ENCODE measurements at regions not wholly inside any gene's neighbourhood (a gene's known extent, or its start where the extent isn't known, plus 50 kb on each side); places are given as distances from the start of the nearest gene placed in this dataset.

- DNase-seq = no peak
Observed at GRCh38 chr13:44101347-44102083, 221.8 kb downstream of the LACC1 start.

DNA sequence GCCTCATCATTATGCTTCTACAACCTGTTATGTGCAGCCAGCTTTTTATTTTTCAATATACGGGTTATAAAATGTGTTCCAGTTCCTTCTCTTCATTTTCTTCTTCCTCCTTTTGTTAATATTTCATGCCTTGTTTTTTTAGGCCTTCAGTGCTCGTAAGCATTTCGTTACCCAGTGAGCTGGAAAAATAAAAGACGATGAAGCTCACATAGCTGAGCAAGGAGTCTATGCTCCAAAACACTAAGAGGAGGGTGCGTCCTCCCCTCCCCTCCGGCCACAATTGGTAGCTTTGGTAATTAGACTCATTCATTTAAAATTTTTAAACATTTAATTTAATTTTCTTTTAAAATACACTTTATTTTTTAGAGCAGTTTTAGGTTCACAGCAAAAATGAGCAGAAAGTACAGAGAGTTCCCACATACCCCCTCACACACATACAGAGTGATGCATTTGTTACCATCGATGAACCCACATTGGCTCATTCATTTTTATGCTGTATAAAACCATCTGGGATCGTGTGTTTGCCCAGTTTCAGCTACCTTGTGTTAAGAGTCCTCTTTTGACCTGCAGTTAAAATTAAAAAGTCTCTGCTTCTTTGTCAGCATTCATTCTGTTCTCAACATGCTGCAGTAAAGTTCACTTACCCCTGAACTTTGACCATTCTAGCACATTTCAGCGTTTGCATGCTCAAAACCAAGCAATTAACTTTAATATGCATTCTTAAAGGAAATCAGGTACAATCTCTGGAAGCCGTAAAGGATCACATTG, 223.9 kb downstream of the LACC1 start:
- DNase-seq = no peak

DNA sequence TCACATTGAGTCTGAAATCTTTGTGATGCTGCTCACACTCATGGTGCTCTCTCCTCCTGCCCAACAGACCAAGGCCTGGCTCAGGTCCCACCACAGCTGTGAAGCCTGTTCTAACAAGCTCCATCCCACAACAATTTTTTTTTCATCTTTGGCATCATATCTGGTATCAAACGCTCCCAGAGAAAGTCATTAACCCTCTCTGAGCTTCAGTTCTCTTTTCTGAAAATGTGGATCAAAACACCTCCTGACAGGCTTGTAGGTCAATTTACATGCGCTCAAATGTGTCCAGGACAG, 224.4 kb downstream of the LACC1 start:
- no peak for DNase-seq

- no peak for DNase-seq
Observed at GRCh38 chr13:44104969-44105368, 225.3 kb downstream of the LACC1 start.

- no peak for DNase-seq
Observed at GRCh38 chr13:44106266-44107152, 226.8 kb downstream of the LACC1 start.

DNA sequence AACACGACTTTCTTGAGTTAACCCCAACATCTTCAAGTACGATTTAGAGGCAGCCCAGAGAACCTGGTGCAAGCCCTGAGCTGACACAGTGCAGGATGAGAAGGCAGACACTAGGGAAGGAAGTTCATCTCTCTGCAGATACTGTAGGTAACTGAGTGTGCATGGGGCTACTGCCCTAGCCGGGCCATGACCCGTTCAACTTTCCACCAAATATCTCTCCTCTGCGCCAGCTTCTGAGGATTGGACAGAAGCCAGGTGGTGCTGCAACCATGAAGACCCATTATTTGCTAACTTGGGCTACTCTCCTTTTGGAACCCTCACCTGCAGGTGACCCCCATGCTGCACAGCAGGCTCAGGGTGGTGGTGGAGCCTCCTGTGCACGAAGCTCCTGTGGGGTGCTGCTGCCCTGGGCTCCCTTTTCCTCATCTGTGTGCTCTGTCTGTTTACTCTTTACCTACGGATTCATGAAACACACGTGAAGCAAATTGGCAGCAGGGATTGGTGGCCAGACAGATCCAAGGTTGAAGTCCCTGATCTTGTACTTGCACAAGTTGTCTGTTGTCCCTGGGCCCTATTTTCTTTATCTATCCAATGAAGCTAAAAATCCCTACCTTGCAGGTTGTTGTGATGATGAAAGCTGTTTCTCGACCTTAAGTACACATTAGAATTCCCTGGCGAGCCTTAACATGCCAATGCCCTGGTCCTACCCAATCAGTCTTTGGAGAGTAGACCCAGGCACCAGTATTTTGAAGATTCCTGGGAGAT, 227.8 kb downstream of the LACC1 start:
- no peak for DNase-seq

DNA sequence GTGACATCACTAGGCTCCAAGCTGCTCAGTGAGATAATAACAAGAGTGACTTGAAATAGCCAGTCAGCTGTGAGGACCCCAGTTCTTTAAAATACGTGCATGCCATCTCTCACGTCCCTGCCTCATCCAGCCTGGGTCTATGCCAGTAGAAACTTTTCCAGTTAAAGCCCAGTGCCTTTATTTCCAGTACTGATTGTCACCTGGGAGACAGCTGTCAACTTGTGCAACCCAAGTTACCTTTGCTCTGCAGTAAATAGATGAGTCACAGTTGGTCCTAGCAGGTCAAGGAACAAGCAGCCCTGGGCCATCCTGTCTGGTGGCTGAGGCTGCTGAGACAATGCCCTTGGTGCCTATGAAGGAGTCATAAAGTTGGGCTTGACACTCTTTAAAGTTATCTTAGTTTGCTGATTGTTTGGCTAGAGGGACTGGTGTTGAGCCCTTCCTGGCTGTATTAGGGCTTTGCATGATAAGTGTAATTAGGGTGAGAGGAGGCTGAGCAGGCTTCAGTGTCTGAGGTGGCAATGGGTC, 228.7 kb downstream of the LACC1 start:
- no peak for DNase-seq

- DNase-seq = no peak
Observed at GRCh38 chr13:44110091-44110621, 230.5 kb downstream of the LACC1 start.

DNA sequence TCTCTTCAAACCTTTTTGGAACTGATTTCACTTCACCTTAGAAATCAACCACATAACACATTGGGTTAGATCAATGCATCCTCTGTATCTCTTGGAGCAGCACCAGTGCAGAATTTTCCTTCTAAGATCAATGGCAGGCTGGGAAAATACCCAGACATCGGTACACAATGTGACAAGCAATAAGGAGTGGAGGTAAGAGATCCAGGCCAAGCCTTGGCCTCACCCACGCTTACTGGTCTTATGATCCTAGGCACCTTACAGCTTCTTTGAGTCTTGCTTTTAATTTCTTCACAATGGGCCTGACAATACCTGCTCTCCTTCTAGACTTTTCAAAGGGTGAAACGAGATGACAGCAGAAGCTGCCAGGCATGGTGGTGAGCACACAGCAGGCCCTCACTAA, 232.0 kb downstream of the LACC1 start:
- DNase-seq = no peak

DNA sequence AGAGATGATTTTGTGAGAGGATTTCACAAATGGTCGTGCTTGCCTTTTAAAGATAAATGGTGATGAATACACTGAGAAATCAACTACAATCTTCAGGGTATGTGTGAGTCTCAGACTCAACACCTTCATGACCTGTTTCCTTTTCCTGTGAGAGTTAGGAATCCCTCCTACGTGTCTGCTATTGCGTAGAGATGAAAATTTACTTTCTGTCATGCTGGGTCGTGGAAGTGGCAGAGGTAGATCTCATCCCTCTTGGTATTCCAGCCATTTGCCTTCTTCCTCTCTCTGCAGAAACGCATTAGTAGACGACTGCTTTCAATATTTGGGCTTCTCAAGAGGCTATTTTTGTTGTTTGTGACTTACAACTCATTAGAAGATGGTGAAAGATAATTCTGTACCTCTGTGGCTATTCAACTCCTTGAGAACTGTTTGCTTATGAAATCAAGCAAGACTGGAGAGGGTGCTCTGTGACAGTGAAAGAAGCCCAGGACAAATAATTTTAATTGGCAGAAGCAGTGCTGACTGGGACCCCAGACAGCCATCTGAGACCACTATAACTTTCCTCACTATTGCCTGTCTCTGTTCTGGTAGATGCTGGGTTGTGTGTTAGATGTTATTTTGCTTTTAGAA, 233.1 kb downstream of the LACC1 start:
- DNase-seq = no peak

GRCh38 chr13:44116562-44117332, 237.0 kb downstream of the LACC1 start:
- no peak for DNase-seq

DNA sequence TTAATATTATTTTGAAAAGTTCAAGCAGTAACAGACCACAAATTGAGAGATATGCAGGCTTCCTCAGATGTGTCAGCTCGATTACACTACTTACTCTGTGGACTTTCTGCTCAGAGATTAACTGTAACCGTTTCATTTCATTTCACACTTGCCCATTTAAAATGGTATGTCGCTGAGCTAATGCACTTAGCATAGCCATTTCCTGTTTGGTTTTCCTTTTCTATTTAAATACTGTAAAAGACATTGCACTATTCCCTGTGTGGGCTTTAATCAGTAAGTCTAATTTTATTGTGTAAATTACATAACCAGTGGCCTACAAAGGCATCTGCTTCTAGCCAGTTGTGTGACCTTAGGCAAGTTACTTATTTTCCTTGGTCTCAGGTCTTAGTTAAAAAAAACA, 237.6 kb downstream of the LACC1 start:
- DNase-seq = no peak

DNA sequence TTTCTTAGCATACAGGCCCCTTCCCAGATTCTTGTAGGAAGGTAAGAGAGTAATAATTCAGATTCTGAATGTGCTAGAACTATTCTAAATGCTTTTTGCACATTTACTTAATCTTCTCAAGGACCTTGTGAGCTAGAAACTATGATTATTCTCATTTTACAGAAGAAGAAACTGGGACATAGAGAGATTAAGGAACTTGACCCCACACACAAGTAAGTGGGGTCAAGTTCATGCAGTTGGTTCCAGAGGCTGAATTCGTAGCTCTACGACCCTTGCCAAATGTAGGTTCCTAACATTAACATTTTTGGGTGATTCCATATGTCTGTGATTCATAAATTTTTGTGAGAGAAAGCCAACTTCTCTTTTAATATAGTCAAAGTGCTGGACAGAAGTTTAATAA, 238.1 kb downstream of the LACC1 start:
- DNase-seq = no peak

DNA sequence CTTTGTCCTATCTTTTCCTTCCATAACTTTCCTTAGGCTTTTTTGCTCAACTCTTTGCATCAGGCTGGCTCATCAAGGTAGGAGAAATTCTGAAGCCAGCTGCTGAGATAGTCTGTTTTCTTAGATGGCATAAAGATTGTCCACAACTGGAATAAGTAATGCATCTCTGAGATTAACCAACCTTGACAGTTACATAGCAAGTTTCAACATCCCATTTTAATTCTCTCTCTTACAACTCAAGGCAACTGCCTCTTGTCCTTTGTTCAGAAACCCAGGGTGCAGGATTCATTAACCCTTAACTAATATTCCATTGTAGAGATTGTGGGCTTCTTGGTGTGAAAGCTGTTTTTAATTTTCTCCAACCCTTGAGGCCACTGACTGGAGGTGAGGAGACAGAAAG, 239.2 kb downstream of the LACC1 start:
- DNase-seq = no peak

DNA sequence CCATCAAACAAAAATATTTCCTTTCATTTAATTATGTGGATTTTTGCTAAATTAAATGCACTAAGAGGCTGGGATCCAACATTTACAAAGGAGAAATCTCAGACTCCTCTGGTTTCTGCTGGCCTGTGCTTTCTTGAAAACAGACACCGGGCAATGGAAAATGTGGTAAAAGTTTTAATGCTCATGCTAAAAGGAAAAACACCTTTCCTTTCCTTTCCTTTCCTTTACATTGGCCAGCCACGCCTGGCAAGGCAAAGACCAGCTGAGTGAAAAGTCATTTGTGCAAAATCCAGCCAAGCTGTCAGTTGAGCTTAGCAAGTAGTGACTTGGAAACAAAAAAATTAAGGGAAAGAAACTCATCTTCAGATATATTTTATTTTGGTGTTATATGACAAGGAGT, 240.3 kb downstream of the LACC1 start:
- DNase-seq = no peak

- no peak for DNase-seq
Observed at GRCh38 chr13:44120849-44121755, 241.4 kb downstream of the LACC1 start.

- DNase-seq = no peak
Observed at GRCh38 chr13:44124352-44124751, 244.6 kb downstream of the LACC1 start.

- DNase-seq = no peak
Observed at GRCh38 chr13:44125943-44126469, 246.3 kb downstream of the LACC1 start.

DNA sequence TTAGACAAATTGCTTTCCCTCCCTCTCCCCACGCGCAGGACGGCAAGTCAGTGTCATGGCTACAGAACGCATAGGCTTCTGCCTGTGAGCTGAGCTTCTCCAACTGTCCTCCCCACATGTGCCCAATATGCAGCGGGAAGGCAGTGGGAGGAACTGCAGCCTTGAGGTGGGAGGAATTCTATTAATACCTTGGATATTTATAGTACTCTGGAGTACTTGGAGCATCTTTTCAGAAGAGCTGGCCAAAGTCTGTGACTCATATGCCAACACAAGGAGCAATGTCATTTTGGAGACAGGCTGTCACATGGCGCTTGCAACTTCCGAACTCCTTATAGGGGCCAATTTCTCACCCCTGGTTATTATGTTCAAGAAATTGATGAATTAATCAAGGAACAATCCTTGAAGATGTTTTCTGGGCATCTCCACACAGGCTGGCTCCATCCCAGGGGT, 245.0 kb upstream of the SERP2 start:
- no peak for DNase-seq

DNA sequence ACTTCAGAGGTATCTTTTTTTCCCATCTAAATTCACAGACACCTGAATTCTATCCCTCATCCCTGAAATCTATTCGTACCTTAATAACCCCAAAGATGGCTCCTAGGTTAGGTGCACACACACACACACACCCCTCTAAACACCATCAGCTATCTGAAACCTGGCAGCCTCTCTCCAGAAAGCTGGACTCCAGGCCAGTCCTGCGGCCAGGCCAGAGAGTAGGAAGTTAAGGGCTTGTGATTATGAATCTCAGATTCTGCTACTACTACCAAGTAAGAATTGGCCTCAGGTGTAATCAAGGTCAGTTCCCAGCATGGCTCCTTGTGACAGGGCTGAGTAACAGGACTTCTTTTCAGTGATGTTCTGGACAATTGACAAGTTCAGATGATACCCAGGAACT, 244.2 kb upstream of the SERP2 start:
- no peak for DNase-seq

All from NCI-H526 (cell line).